Cardiac fibroblast (primary cell): ENCODE measurements at regions not wholly inside any gene's neighbourhood (a gene's known extent, or its start where the extent isn't known, plus 50 kb on each side); places are given as distances from the start of the nearest gene placed in this dataset.

Experiments
- DNase-seq, 2 donors: peaks; one replicate each; pipeline versions ENCODE4 v3.0.0 to v3.0.0-alpha.2; 2010; ENCODE audit warnings: low read depth in 2 of 2
- H3K4me3 ChIP-seq, 2 donors: replicated peaks in 1 of 2; 1 replicate in 1 of 2; 2 replicates in 1 of 2; pipeline ENCODE4 v1.5.1; 2011; ENCODE audit warnings: low read depth in 2 of 2, low read length in 2 of 2, mild to moderate bottlenecking in 2 of 2, moderate library complexity in 1 of 2
- CTCF ChIP-seq: IDR thresholded peaks from one replicate; pipeline ENCODE4 v1.5.1; 2011; ENCODE audit warnings: low read depth, mild to moderate bottlenecking, low read length, inconsistent platforms

DNA sequence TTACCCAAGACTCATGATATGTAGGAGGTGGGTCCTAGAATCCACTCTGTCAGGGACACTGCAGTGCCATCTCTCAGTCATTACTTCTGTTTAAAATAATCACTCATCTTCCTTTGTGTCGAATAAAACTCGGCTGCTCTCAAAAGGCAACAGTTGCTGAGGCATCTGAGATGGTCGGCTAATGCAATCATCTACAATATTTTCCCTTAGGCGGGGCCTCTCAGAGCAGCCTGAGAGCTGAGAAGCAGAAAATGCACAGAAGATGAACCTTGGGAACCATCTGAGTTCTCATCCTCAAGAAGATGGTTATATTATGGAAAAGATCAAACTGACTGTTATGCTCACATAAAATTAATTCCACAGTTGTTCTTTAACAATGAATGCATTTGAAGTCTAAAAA, 1518.2 kb upstream of the TENM4 start:
- TF ChIP-seq CTCF, result no peak
- H3K4me3 ChIP-seq, result no peak overlapping the region
- peak; percentile 4 to 8 for DNase-seq

DNA sequence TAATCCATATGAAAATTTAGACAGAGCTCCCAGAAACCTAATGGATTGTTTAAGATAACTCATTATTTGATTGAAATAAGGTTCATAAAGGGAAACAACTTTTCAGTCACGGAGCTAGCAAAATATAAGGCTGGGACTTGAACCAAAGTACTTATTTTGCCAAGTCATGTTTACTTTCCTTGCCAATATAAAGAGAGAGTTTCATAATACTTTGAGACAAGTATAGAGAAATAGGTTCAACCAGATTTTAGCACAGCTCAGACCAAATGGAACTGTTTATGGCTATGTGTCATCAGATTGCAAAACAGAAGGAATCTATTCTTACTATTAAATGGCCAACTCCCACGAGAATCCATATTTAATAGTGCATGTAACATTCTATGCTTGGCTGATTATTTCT, 1517.5 kb upstream of the TENM4 start:
- TF ChIP-seq CTCF, result no peak
- DNase-seq, result peak; percentile 91

DNA sequence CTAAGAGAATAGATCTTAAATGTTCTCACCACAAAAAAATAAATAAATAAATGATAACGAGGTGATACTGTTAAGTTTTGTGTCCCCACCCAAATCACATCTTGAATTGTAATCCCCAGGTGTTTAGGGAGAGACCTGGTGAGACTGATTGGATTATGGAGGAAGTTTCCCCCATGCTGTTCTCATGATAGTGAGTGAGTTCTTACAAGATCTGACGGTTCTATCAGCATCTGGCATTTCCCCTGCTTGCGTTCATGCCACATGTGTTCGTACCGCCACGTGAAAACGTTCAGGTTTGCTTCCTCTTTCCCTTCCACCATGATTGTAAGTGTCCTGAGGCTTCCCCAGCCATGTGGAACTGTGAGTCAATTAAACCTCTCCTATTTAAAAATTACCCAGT, 1514.8 kb upstream of the TENM4 start:
- TF ChIP-seq CTCF, result no peak
- H3K4me3 ChIP-seq, result no peak overlapping the region
- no peak for DNase-seq

More for the DNA sequence above, 1517.5 kb upstream of the TENM4 start:
- no peak overlapping the region for H3K4me3 ChIP-seq

- DNase-seq, result no peak
- TF ChIP-seq CTCF, result no peak
- no peak overlapping the region for H3K4me3 ChIP-seq
Observed at GRCh38 chr11:80948781-80949180, 1508.0 kb upstream of the TENM4 start.

GRCh38 chr11:80944758-80945157, 1503.9 kb upstream of the TENM4 start:
- no peak for DNase-seq
- H3K4me3 ChIP-seq, result no peak overlapping the region
- TF ChIP-seq CTCF, result no peak

- TF ChIP-seq CTCF, result no peak
Observed at GRCh38 chr11:80943226-80943625, 1502.4 kb upstream of the TENM4 start.

GRCh38 chr11:80937842-80938241, 1497.0 kb upstream of the TENM4 start:
- H3K4me3 ChIP-seq, result no peak overlapping the region
- TF ChIP-seq CTCF, result no peak
- peak; percentile 11 to 22 for DNase-seq

More at GRCh38 chr11:80943226-80943625, 1502.4 kb upstream of the TENM4 start:
- H3K4me3 ChIP-seq, result no peak overlapping the region
- no peak for DNase-seq
